ENCODE measurements at regions not wholly inside any gene's neighbourhood (a gene's known extent, or its start where the extent isn't known, plus 50 kb on each side); places are given as distances from the start of the nearest gene placed in this dataset.
A peak's percentile ranks its signal among the peaks of the same experiment; 100 is the strongest.

- H3K4me1 ChIP-seq (replicated peaks in 1 of 2), result no peaks in the 10 kb centered on the region
- no peak overlapping the region for H3K27ac ChIP-seq
- no peak overlapping the region for H3K4me3 ChIP-seq
- no peak for ATAC-seq (replicated peaks in 6 of 8)
- in situ Hi-C loops (cut with MboI; ENCODE audit: low pct_unique_long_range_greater_than_20kb in 2 of 9, low sequenced_read_pairs in 9 of 9, unreplicated experiment in 9 of 9), result no loop called here
- 8 to 100% (median 82%) methylated on average over 1 of the region's 1 CpG; no CpG with 5 or more reads in 2 of the 10 experiments for WGBS, 10 experiments
Observed at GRCh38 chr10:21249435-21249834, 276.0 kb downstream of the SKIDA1 start.

- Histone ChIP-seq H3K4me1 (replicated peaks in 1 of 2) (no peaks in the 10 kb centered on the region), H3K4me3 (no peak overlapping the region), H3K27ac (no peak overlapping the region)
- in situ Hi-C loops (cut with MboI; ENCODE audit: low pct_unique_long_range_greater_than_20kb in 2 of 9, low sequenced_read_pairs in 9 of 9, unreplicated experiment in 9 of 9), result no loop called here
- 0 to 100% (median 88%) methylated on average over 1 of the region's 1 CpG; no CpG with 5 or more reads in 1 of the 10 experiments for WGBS, 10 experiments
- no peak for ATAC-seq (replicated peaks in 6 of 8)
Observed at GRCh38 chr10:21247592-21247991, 277.9 kb downstream of the SKIDA1 start.

- Histone ChIP-seq H3K4me1 (replicated peaks in 1 of 2) (no peaks in the 10 kb centered on the region), H3K4me3 (no peak overlapping the region), H3K27ac (no peak overlapping the region)
- no peak for ATAC-seq (replicated peaks in 6 of 8)
- in situ Hi-C loops (cut with MboI; ENCODE audit: low pct_unique_long_range_greater_than_20kb in 2 of 9, low sequenced_read_pairs in 9 of 9, unreplicated experiment in 9 of 9), result no loop called here
- 37 to 100% (median 90%) methylated on average over 1 to 5 of the region's 5 CpGs; no CpG with 5 or more reads in 1 of the 10 experiments for WGBS, 10 experiments
Observed at GRCh38 chr10:21246178-21246577, 279.3 kb downstream of the SKIDA1 start.

- no peaks in the 10 kb centered on the region for H3K4me1 ChIP-seq (replicated peaks in 1 of 2)
- no peak overlapping the region for H3K4me3 ChIP-seq
- H3K27ac ChIP-seq, result no peak overlapping the region
- ATAC-seq (replicated peaks in 6 of 8), result no peak
- 58 to 100% (median 85%) methylated on average over 1 to 8 of the region's 8 CpGs; no CpG with 5 or more reads in 1 of the 10 experiments for WGBS, 10 experiments
- in situ Hi-C loops (cut with MboI; ENCODE audit: low pct_unique_long_range_greater_than_20kb in 2 of 9, low sequenced_read_pairs in 9 of 9, unreplicated experiment in 9 of 9), result no loop called here
Observed at GRCh38 chr10:21243748-21244257, 281.7 kb downstream of the SKIDA1 start.

GRCh38 chr10:21242915-21243314 is 282.6 kb downstream of the SKIDA1 start:
- Histone ChIP-seq H3K27ac (no peak overlapping the region), H3K4me3 (no peak overlapping the region), H3K4me1 (replicated peaks in 1 of 2) (no peaks in the 10 kb centered on the region)
- in situ Hi-C loops (cut with MboI; ENCODE audit: low pct_unique_long_range_greater_than_20kb in 2 of 9, low sequenced_read_pairs in 9 of 9, unreplicated experiment in 9 of 9), result no loop called here
- ATAC-seq (replicated peaks in 6 of 8), result no peak
- 69 to 92% (median 83%) methylated on average over 1 to 3 of the region's 3 CpGs; no CpG with 5 or more reads in 5 of the 10 experiments for WGBS, 10 experiments

GRCh38 chr10:21238717-21239116 is 286.8 kb downstream of the SKIDA1 start:
- in situ Hi-C loops (cut with MboI; ENCODE audit: low pct_unique_long_range_greater_than_20kb in 2 of 9, low sequenced_read_pairs in 9 of 9, unreplicated experiment in 9 of 9), result no loop called here
- 31 to 100% (median 88%) methylated on average over 1 to 2 of the region's 2 CpGs; no CpG with 5 or more reads in 4 of the 10 experiments for WGBS, 10 experiments
- Histone ChIP-seq H3K27ac (no peak overlapping the region), H3K4me3 (no peak overlapping the region), H3K4me1 (replicated peaks in 1 of 2) (no peaks in the 10 kb centered on the region)
- ATAC-seq (replicated peaks in 6 of 8), result no peak

- no peak for ATAC-seq (replicated peaks in 6 of 8)
- in situ Hi-C loops (cut with MboI; ENCODE audit: low pct_unique_long_range_greater_than_20kb in 2 of 9, low sequenced_read_pairs in 9 of 9, unreplicated experiment in 9 of 9), result no loop called here
- WGBS, 10 experiments, result 39 to 100% (median 77%) methylated on average over 2 to 5 of the region's 5 CpGs; no CpG with 5 or more reads in 4 of the 10 experiments
Observed at GRCh38 chr10:21238044-21238443, 287.4 kb downstream of the SKIDA1 start.

GRCh38 chr10:21234761-21235160 is 290.7 kb downstream of the SKIDA1 start:
- no peak for ATAC-seq (replicated peaks in 6 of 8)
- in situ Hi-C loops (cut with MboI; ENCODE audit: low pct_unique_long_range_greater_than_20kb in 2 of 9, low sequenced_read_pairs in 9 of 9, unreplicated experiment in 9 of 9), result no loop called here

More at GRCh38 chr10:21238044-21238443, 287.4 kb downstream of the SKIDA1 start:
- H3K4me3 ChIP-seq, result no peak overlapping the region
- H3K27ac ChIP-seq, result no peak overlapping the region
- no peaks in the 10 kb centered on the region for H3K4me1 ChIP-seq (replicated peaks in 1 of 2)

GRCh38 chr10:21230219-21230618 is 295.3 kb downstream of the SKIDA1 start:
- Histone ChIP-seq H3K4me3 (no peak overlapping the region), H3K27ac (no peak overlapping the region), H3K4me1 (replicated peaks in 1 of 2) (no peaks in the 10 kb centered on the region)
- ATAC-seq (replicated peaks in 6 of 8), result no peak
- in situ Hi-C loops (cut with MboI; ENCODE audit: low pct_unique_long_range_greater_than_20kb in 2 of 9, low sequenced_read_pairs in 9 of 9, unreplicated experiment in 9 of 9), result no loop called here

More at GRCh38 chr10:21234761-21235160, 290.7 kb downstream of the SKIDA1 start:
- H3K27ac ChIP-seq, result no peak overlapping the region
- no peak overlapping the region for H3K4me3 ChIP-seq
- WGBS, 10 experiments, result 43 to 100% (median 77%) methylated on average over 1 to 3 of the region's 6 CpGs
- no peaks in the 10 kb centered on the region for H3K4me1 ChIP-seq (replicated peaks in 1 of 2)

- H3K4me3 ChIP-seq, result no peak overlapping the region
- no peak for ATAC-seq (replicated peaks in 6 of 8)
- H3K4me1 ChIP-seq (replicated peaks in 1 of 2), result no peaks in the 10 kb centered on the region
- in situ Hi-C loops (cut with MboI; ENCODE audit: low pct_unique_long_range_greater_than_20kb in 2 of 9, low sequenced_read_pairs in 9 of 9, unreplicated experiment in 9 of 9), result no loop called here
- WGBS, 10 experiments, result 60 to 100% (median 90%) methylated on average over 2 to 8 of the region's 10 CpGs; no CpG with 5 or more reads in 1 of the 10 experiments
- H3K27ac ChIP-seq, result no peak overlapping the region
Observed at GRCh38 chr10:21217748-21218367, 307.6 kb downstream of the SKIDA1 start.

- Histone ChIP-seq H3K4me3 (no peak overlapping the region), H3K27ac (no peak overlapping the region), H3K4me1 (replicated peaks in 1 of 2) (no peaks in the 10 kb centered on the region)
- ATAC-seq (replicated peaks in 6 of 8), result no peak
- in situ Hi-C loops (cut with MboI; ENCODE audit: low pct_unique_long_range_greater_than_20kb in 2 of 9, low sequenced_read_pairs in 9 of 9, unreplicated experiment in 9 of 9), result no loop called here
- WGBS, 10 experiments, result 8 to 100% (median 67%) methylated on average over 1 to 2 of the region's 3 CpGs; no CpG with 5 or more reads in 3 of the 10 experiments
Observed at GRCh38 chr10:21217107-21217506, 308.4 kb downstream of the SKIDA1 start.

GRCh38 chr10:21214329-21214728 is 311.2 kb downstream of the SKIDA1 start:
- 23 to 100% (median 83%) methylated on average over 1 to 3 of the region's 3 CpGs; no CpG with 5 or more reads in 5 of the 10 experiments for WGBS, 10 experiments
- in situ Hi-C loops (cut with MboI; ENCODE audit: low pct_unique_long_range_greater_than_20kb in 2 of 9, low sequenced_read_pairs in 9 of 9, unreplicated experiment in 9 of 9), result no loop called here

GRCh38 chr10:21213381-21213780 is 312.1 kb downstream of the SKIDA1 start:
- ATAC-seq (replicated peaks in 6 of 8), result peak in 1 of 8 experiments; percentile 11
- WGBS, 10 experiments, result 6 to 93% (median 83%) methylated on average over 2 to 6 of the region's 6 CpGs; no CpG with 5 or more reads in 1 of the 10 experiments
- Histone ChIP-seq H3K4me3 (no peak overlapping the region), H3K27ac (no peak overlapping the region), H3K4me1 (replicated peaks in 1 of 2) (no peaks in the 10 kb centered on the region)
- in situ Hi-C loops (cut with MboI; ENCODE audit: low pct_unique_long_range_greater_than_20kb in 2 of 9, low sequenced_read_pairs in 9 of 9, unreplicated experiment in 9 of 9), result no loop called here

More at GRCh38 chr10:21214329-21214728, 311.2 kb downstream of the SKIDA1 start:
- Histone ChIP-seq H3K4me1 (replicated peaks in 1 of 2) (no peaks in the 10 kb centered on the region), H3K4me3 (no peak overlapping the region), H3K27ac (no peak overlapping the region)
- no peak for ATAC-seq (replicated peaks in 6 of 8)

GRCh38 chr10:21212912-21213311 is 312.6 kb downstream of the SKIDA1 start:
- Histone ChIP-seq H3K4me3 (no peak overlapping the region), H3K27ac (no peak overlapping the region), H3K4me1 (replicated peaks in 1 of 2) (no peaks in the 10 kb centered on the region)
- WGBS, 10 experiments, result 5 to 100% (median 96%) methylated on average over 1 to 5 of the region's 5 CpGs; no CpG with 5 or more reads in 1 of the 10 experiments
- in situ Hi-C loops (cut with MboI; ENCODE audit: low pct_unique_long_range_greater_than_20kb in 2 of 9, low sequenced_read_pairs in 9 of 9, unreplicated experiment in 9 of 9), result no loop called here
- no peak for ATAC-seq (replicated peaks in 6 of 8)
